Thymus (tissue), 11 donors: ENCODE measurements at regions not wholly inside any gene's neighbourhood (a gene's known extent, or its start where the extent isn't known, plus 50 kb on each side); places are given as distances from the start of the nearest gene placed in this dataset.

Experiments used
- DNase-seq, 9 donors: peaks; one replicate each; pipeline ENCODE4 v3.0.0-alpha.2; 2013; ENCODE audit warnings: low spot score in 9 of 9, low read depth in 6 of 9, missing footprints in 1 of 9
- H3K27ac ChIP-seq, 2 donors: one replicate each; pipeline ENCODE4 v1.5.1; 2013; ENCODE audit warnings: control low read depth in 1 of 2, low read depth in 1 of 2, low read length in 1 of 2, mild to moderate bottlenecking in 1 of 2, moderate library complexity in 1 of 2
- H3K27me3 ChIP-seq, 2 donors: one replicate each; pipeline ENCODE4 v1.5.1; 2013; ENCODE audit warnings: low read length in 1 of 2; ENCODE audit not compliant: control insufficient read depth in 2 of 2, insufficient read depth in 1 of 2
- H3K36me3 ChIP-seq, 2 donors: one replicate each; pipeline ENCODE4 v1.5.1; 2013; ENCODE audit warnings: low read length in 1 of 2, mild to moderate bottlenecking in 1 of 2, moderate library complexity in 1 of 2; ENCODE audit not compliant: control insufficient read depth in 2 of 2, insufficient read depth in 2 of 2
- H3K4me1 ChIP-seq, 2 donors: one replicate each; pipeline ENCODE4 v1.5.1; 2013; ENCODE audit warnings: low read length in 2 of 2; ENCODE audit not compliant: control insufficient read depth in 2 of 2, insufficient read depth in 2 of 2
- H3K4me3 ChIP-seq, 2 donors: one replicate each; pipeline ENCODE4 v1.5.1; 2013; ENCODE audit warnings: low read length in 2 of 2, control low read depth in 1 of 2, mild to moderate bottlenecking in 1 of 2
- H3K9me3 ChIP-seq, 2 donors: one replicate each; pipeline ENCODE4 v1.5.1; 2013; ENCODE audit warnings: low read length in 1 of 2, mild to moderate bottlenecking in 1 of 2; ENCODE audit not compliant: control insufficient read depth in 2 of 2, insufficient read depth in 1 of 2
- WGBS: extraction: QIAGEN DNeasy Blood & Tissue Kit; methylation state at CpG from one replicate; pipeline ENCODE4 v1.1.7; 2013; 5-methylcytosine and 5-hydroxymethylcytosine counted together
- donor health status: healthy.

- Histone ChIP-seq H3K36me3 (no peaks in the 10 kb centered on the region), H3K27ac (no peak overlapping the region), H3K4me3 (no peak overlapping the region), H3K9me3 (no peaks in the 10 kb centered on the region), H3K4me1 (no peaks in the 10 kb centered on the region), H3K27me3 (no peaks in the 10 kb centered on the region)
- no peak for DNase-seq
- 82% methylated on average over 2 of the region's 2 CpGs for WGBS
Measured at GRCh38 chr2:207216457-207216856, 50.7 kb upstream of the KLF7 start.

- H3K27ac ChIP-seq = no peak overlapping the region
- no peak for DNase-seq
- H3K27me3 ChIP-seq = no peaks in the 10 kb centered on the region
- H3K4me3 ChIP-seq = no peak overlapping the region
- H3K36me3 ChIP-seq = no peaks in the 10 kb centered on the region
- no peaks in the 10 kb centered on the region for H3K4me1 ChIP-seq
- H3K9me3 ChIP-seq = no peaks in the 10 kb centered on the region
- WGBS = 98% methylated on average over 2 of the region's 2 CpGs
Measured at GRCh38 chr2:207217442-207217841, 51.7 kb upstream of the KLF7 start.

DNA sequence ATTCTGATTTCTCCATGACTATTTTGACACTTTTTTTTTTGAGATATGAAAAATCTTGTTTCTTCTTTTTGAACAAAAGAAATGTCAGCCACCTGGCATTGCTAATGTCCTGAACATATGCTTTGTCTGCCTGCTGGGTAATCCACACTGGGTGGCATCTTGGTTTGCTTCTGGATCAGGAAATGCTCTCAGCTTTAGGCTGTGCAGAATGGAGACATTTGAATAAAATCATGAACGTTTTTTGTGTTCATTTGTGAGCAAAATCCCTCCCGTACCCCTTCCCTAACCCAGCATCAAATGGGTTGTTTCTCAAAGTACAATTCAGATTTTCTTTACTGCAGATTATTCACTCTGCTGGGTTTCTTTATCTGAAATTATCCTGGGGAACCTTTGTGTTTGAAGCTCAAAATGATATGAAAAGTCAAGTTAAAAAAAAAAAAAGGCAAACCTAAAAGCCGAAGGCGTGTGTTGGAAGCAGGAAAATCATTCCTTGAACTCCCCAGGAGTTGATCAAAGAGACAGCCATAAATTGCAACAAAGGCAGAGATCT is 53.4 kb upstream of the KLF7 start:
- Histone ChIP-seq H3K4me1 (peaks cover 0 to under 1% of the 10 kb centered on the region in 2 donors), H3K36me3 (no peaks in the 10 kb centered on the region), H3K27me3 (no peaks in the 10 kb centered on the region), H3K9me3 (no peaks in the 10 kb centered on the region), H3K27ac (no peak overlapping the region), H3K4me3 (no peak overlapping the region)
- 96% methylated on average over 4 of the region's 4 CpGs for WGBS
- DNase-seq = no peak

DNA sequence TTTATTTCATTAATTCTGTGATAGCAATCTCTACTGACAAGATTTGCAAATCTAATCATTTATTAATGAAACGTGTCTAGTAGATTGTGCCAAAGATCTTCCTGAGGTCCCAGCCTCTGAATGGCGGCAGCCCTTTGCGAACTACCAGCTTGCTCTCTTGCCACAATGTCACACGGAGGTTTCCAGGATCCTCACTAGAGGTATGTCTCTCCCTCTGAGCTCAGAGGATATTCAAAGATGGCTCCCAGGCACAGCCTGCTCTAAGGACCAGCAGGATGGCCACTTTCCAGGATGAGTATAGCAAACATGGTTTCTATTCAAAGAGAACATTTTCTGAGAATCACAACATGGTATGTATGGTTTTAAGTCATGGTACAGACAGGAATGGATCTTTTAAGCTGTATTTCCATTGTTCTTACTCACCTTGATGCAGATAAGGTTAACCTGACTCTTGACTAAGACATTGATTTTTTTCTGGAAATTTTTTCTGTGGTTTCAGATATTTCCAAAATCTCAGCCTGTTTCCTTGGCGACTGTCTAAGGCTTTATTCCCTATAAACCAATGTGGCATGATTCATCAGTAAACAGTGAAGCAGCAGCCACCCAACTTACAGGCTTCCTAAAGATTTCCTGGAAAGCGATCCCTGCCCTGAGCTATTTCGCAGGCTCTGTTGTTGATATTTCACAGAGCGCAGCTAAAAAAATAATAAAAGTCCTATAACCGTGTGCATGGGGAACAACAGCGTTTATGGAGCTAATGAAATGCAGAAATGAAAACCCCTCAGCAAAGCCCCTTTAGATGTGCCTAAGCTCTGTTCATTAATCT is 54.1 kb upstream of the KLF7 start:
- no peak for DNase-seq
- 96% methylated on average over 10 of the region's 10 CpGs for WGBS
- no peak overlapping the region for H3K27ac ChIP-seq
- no peaks in the 10 kb centered on the region for H3K27me3 ChIP-seq
- peaks cover 0 to 2% of the 10 kb centered on the region in 2 donors for H3K9me3 ChIP-seq
- H3K4me1 ChIP-seq = peaks cover 5 to 6% of the 10 kb centered on the region in 2 donors
- no peak overlapping the region for H3K4me3 ChIP-seq
- H3K36me3 ChIP-seq = no peaks in the 10 kb centered on the region

DNA sequence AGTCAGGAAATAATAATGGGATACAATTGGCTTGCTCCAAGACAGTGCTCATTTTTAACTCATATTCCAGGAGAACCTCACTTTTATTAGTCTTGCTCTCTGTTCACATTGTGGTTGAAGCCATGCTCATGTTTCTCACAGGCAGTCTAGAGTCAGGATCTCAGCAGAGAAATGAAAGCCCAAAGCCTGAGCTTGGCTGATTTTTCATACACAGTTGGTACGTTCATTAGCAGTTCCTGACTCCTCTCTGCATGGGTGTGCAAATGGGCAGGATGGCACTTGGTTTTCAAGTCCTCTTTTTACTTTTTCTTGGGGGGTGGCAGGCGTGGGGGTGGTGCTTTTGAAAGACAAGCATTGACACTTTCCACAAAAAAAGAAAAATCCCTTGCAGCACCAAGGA is 56.0 kb upstream of the KLF7 start:
- DNase-seq = no peak
- H3K9me3 ChIP-seq = peaks cover 0 to 3% of the 10 kb centered on the region in 2 donors
- H3K4me3 ChIP-seq = no peak overlapping the region
- WGBS = 91% methylated on average over 2 of the region's 2 CpGs
- H3K4me1 ChIP-seq = peaks cover 22 to 24% of the 10 kb centered on the region in 2 donors
- no peak overlapping the region for H3K27ac ChIP-seq
- no peaks in the 10 kb centered on the region for H3K36me3 ChIP-seq
- no peaks in the 10 kb centered on the region for H3K27me3 ChIP-seq

- Histone ChIP-seq H3K4me3 (no peak overlapping the region), H3K9me3 (peaks cover 0 to 5% of the 10 kb centered on the region in 2 donors), H3K4me1 (peaks cover 32 to 35% of the 10 kb centered on the region in 2 donors), H3K27ac (no peak overlapping the region), H3K27me3 (no peaks in the 10 kb centered on the region), H3K36me3 (no peaks in the 10 kb centered on the region)
- no peak for DNase-seq
- WGBS = 93% methylated on average over 3 of the region's 3 CpGs
Measured at GRCh38 chr2:207223051-207223450, 57.3 kb upstream of the KLF7 start.

- peaks cover 35 to 41% of the 10 kb centered on the region in 2 donors for H3K4me1 ChIP-seq
- H3K27me3 ChIP-seq = no peaks in the 10 kb centered on the region
- 98% methylated on average over 1 of the region's 1 CpG for WGBS
- no peaks in the 10 kb centered on the region for H3K36me3 ChIP-seq
- H3K9me3 ChIP-seq = peaks cover 0 to 5% of the 10 kb centered on the region in 2 donors
- no peak for DNase-seq
- H3K27ac ChIP-seq = no peak overlapping the region
- no peak overlapping the region for H3K4me3 ChIP-seq
Measured at GRCh38 chr2:207224381-207224780, 58.6 kb upstream of the KLF7 start.

DNA sequence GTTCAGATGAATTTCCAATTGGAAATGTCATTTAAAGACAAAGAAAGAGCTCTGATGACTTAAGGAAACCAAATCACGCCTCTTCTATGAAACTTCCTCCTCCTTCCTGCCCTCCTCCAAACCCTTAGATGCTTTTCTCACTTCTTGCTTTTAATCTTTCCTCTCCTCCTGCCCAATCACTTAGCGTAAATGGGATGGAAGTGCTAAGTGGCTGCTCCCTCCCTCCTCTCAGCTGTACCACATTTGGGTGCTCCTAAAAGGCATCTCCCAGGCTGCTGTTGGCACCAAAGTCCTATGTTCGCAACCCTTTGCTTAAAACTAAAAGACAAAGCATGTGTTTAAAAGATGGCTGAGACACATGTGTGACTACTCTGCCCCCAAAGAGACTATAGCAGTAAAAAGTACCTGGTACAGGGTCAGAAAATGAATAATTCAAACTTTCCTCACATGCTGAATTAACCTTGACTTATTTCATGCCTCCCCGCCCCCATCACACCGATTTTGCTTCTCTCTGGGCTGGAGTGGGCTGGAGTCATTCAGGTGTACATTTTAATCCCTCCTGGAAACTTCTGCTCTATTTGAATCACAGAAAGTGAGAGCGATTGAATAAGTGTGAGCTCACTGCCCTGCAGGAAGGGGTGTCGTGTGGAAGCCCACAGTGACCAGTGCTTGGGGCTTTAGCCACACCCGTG is 59.2 kb upstream of the KLF7 start:
- no peaks in the 10 kb centered on the region for H3K27me3 ChIP-seq
- H3K27ac ChIP-seq = peak overlapping the region; percentile 36 to 76
- 87% methylated on average over 8 of the region's 8 CpGs for WGBS
- no peak overlapping the region for H3K4me3 ChIP-seq
- H3K4me1 ChIP-seq = peaks cover 35 to 41% of the 10 kb centered on the region in 2 donors
- no peaks in the 10 kb centered on the region for H3K36me3 ChIP-seq
- DNase-seq = no peak
- peaks cover 0 to 5% of the 10 kb centered on the region in 2 donors for H3K9me3 ChIP-seq

DNA sequence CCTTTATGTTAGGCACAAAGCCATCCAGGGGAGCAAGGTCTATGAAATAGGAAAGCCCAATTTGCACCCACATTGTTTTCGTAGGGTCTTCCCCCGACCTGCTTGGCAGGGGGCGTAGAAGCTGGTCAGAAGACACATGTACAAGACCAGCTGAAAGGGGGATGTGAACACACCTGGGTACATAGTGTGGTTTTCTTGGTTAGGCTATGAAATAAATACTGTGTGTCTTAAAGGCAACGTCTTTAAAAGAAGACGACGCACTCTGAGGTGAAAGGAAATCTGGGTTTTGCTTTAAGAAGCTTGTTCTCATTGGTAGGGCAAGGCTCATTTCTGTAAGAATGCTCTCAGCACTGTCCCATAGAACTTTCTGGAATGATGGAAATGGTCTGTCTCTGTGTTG is 60.0 kb upstream of the KLF7 start:
- no peaks in the 10 kb centered on the region for H3K27me3 ChIP-seq
- peaks cover 42 to 43% of the 10 kb centered on the region in 2 donors for H3K4me1 ChIP-seq
- H3K9me3 ChIP-seq = peaks cover 0 to 5% of the 10 kb centered on the region in 2 donors
- 7% methylated on average over 6 of the region's 6 CpGs for WGBS
- no peaks in the 10 kb centered on the region for H3K36me3 ChIP-seq
- peak overlapping the region; percentile 45 to 71 for H3K27ac ChIP-seq
- DNase-seq = peak; percentile 40 to 86 (median 63)
- H3K4me3 ChIP-seq = no peak overlapping the region
